Activated CD8-positive, alpha-beta memory T cell treated with anti-CD3 and anti-CD28 coated beads for 36 hours (primary cell): ENCODE measurements at regions not wholly inside any gene's neighbourhood (a gene's known extent, or its start where the extent isn't known, plus 50 kb on each side); places are given as distances from the start of the nearest gene placed in this dataset.

Experiments used
- CTCF ChIA-PET: fragments of 350-600 bp; sonication (Branson Sonifier 250); formaldehyde crosslinking; loops from one replicate; lab custom pipeline; 2021; ENCODE audit warnings: antibody characterized with exemption; lab: Charles Lee
- POLR2A ChIA-PET: fragments of 350-600 bp; sonication (Branson Sonifier 250); formaldehyde crosslinking; loops from one replicate; lab custom pipeline; 2021; ENCODE audit warnings: antibody characterized with exemption; lab: Charles Lee

GRCh38 chr11:128339792-128340191 is 247.6 kb downstream of the ETS1 start:
- ChIA-PET CTCF (interaction anchor here (1.3 to 1.5 kb wide), 3 partner anchors 16 to 113 kb away, joined by 3 read pairs; no protein-coding TSS in a partner anchor), POLR2A (interaction anchor here (0.6 kb wide), 1 partner anchor 15 kb away, joined by 4 read pairs; no protein-coding TSS in a partner anchor)

- CTCF ChIA-PET, result interaction anchor here (1.3 to 1.5 kb wide), 3 partner anchors 15 to 114 kb away, joined by 3 read pairs; no protein-coding TSS in a partner anchor
- POLR2A ChIA-PET, result no interaction called here
Observed at GRCh38 chr11:128338811-128339210, 248.5 kb downstream of the ETS1 start.

DNA sequence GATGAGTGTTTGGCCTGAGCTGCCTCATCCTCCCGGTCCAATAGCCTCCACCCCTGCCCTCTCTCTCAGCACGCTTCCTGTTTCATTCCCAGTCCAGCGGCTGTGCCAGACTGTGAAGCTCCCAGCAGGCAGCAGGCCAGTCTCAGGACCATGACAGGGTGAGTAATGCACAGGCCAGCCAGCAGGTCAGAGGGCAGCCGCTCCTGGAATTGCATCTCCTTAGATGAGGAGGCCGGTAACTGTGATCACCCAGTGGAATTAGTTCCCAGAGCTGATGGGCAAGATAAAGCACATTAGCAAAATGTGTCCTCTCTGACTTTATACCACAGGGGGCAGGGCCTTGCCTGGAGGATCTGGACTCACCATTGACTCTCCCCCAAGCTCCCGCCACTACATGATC is 251.2 kb downstream of the ETS1 start:
- CTCF ChIA-PET, result interaction anchor here (0.9 to 1.3 kb wide), 2 partner anchors 292 to 294 kb away, joined by 3 read pairs; no protein-coding TSS in a partner anchor
- POLR2A ChIA-PET, result interaction anchor here (1.0 kb wide), 1 partner anchor 33 kb away, joined by 14 read pairs; no protein-coding TSS in a partner anchor

DNA sequence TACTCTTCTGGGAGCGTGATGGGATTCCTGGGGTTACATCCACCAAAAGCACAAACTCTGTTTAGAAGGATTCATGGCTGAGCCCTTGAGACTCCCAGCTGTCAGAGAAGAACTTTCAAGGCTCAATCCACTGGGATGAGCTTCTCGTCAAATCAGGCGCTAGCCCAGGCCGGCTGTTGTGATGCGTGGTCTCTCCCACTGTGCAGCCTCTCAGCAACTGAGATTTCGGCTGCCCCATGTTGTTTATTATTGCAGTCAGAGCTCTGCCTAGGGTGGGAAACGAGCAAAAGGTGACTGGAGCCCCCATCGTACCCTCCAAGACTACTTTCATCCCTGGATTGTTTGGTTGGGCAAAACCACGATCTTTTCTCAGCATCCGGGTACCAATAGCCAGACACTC is 251.6 kb downstream of the ETS1 start:
- CTCF ChIA-PET, result interaction anchor here (0.9 to 1.3 kb wide), 2 partner anchors 292 to 294 kb away, joined by 3 read pairs; no protein-coding TSS in a partner anchor
- POLR2A ChIA-PET, result interaction anchor here (1.0 kb wide), 1 partner anchor 33 kb away, joined by 14 read pairs; no protein-coding TSS in a partner anchor

GRCh38 chr11:128334311-128335044 is 252.9 kb downstream of the ETS1 start:
- POLR2A ChIA-PET, result no interaction called here
- CTCF ChIA-PET, result interaction anchor here (0.7 kb wide), 1 partner anchor 11 kb away, joined by 3 read pairs; no protein-coding TSS in a partner anchor

- POLR2A ChIA-PET, result no interaction called here
- CTCF ChIA-PET, result no interaction called here
Observed at GRCh38 chr11:128331317-128331716, 256.0 kb downstream of the ETS1 start.

GRCh38 chr11:128330203-128330602 is 257.2 kb downstream of the ETS1 start:
- CTCF ChIA-PET, result interaction anchor here (1.4 kb wide), 1 partner anchor 14 kb away, joined by 3 read pairs; no protein-coding TSS in a partner anchor

DNA sequence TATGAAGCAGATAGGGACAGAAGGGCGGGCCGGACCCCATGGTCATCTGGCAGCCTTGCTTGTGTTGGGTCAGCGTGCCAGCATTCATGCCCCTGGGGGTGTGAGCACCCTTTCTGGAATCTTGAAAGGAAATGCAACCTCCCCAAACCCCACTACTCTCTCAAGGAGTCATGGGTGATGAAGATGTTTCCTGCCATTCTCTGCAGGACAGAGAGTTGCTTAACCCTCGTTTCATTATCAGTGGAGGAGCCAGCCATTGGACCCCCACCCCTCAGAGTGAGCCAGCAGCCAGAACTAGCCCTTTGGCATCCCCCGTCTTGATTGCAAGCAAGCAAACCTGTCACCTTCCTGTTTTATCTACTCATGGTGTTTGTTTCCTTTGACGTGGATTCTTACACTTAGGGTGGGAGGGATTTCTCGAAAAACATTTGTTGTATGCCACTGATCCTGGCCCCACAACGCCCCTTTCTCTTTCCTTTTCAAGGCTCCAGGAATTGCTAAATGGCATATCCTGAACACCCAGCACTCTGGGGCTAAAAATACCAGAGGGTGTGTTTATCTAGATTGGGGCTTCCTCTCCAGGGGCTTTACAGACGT is 258.3 kb downstream of the ETS1 start:
- ChIA-PET POLR2A (interaction anchor here (1.0 kb wide), 1 partner anchor 13 kb away, joined by 3 read pairs; no protein-coding TSS in a partner anchor), CTCF (no interaction called here)

More at GRCh38 chr11:128330203-128330602, 257.2 kb downstream of the ETS1 start:
- POLR2A ChIA-PET, result no interaction called here

- ChIA-PET POLR2A (interaction anchor here (0.7 to 0.9 kb wide), 2 partner anchors 17 to 37 kb away, joined by 3 read pairs; no protein-coding TSS in a partner anchor), CTCF (no interaction called here)
Observed at GRCh38 chr11:128327274-128327673, 260.1 kb downstream of the ETS1 start.

- CTCF ChIA-PET, result interaction anchor here (1.0 kb wide), 2 partner anchors 10 to 37 kb away, joined by 3 to 5 read pairs; no protein-coding TSS in a partner anchor
Observed at GRCh38 chr11:128326791-128327190, 260.6 kb downstream of the ETS1 start.

GRCh38 chr11:128324531-128325141 is 262.7 kb downstream of the ETS1 start:
- ChIA-PET CTCF (interaction anchor here (1.1 to 3.3 kb wide), 8 partner anchors 10 to 305 kb away, joined by 3 to 10 read pairs (median 4); no protein-coding TSS in a partner anchor), POLR2A (interaction anchor here (0.6 to 4.6 kb wide), 8 partner anchors 15 to 300 kb away, joined by 3 to 35 read pairs (median 4); no protein-coding TSS in a partner anchor)

More at GRCh38 chr11:128326791-128327190, 260.6 kb downstream of the ETS1 start:
- POLR2A ChIA-PET, result no interaction called here

DNA sequence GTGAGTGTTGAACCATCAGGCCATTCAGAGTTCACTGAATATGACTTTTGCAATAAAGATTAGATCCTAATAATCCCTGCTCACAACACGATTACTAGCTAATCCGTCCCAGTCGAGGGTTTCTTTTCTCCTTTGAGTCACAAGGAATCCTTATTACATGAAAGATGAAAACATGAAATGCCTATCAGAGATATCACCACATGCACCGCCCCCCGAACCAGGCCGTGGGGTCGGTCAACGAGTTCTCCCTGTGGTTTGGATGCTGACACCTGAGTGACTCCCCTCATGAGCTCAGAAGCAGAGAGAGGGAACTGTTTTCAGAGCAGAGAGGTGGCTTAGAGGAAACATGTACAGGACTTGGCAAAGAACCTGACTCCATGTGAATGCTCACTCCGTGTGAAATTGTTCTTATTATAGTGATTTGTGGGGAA is 263.3 kb downstream of the ETS1 start:
- CTCF ChIA-PET, result interaction anchor here (0.5 to 3.3 kb wide), 13 partner anchors 9 to 306 kb away, joined by 3 to 10 read pairs (median 3); no protein-coding TSS in a partner anchor
- POLR2A ChIA-PET, result interaction anchor here (0.8 to 4.6 kb wide), 8 partner anchors 17 to 300 kb away, joined by 3 to 35 read pairs (median 4); no protein-coding TSS in a partner anchor

GRCh38 chr11:128323381-128323780 is 264.0 kb downstream of the ETS1 start:
- ChIA-PET CTCF (interaction anchor here (0.5 to 3.3 kb wide), 12 partner anchors 9 to 307 kb away, joined by 3 to 10 read pairs (median 3); no protein-coding TSS in a partner anchor), POLR2A (interaction anchor here (1.0 to 4.6 kb wide), 5 partner anchors 16 to 202 kb away, joined by 3 to 35 read pairs (median 12); no protein-coding TSS in a partner anchor)

- CTCF ChIA-PET, result interaction anchor here (0.7 to 4.0 kb wide), 9 partner anchors 9 to 511 kb away, joined by 3 to 19 read pairs (median 3); no protein-coding TSS in a partner anchor
- POLR2A ChIA-PET, result interaction anchor here (0.7 to 1.2 kb wide), 7 partner anchors 16 to 313 kb away, joined by 3 to 8 read pairs (median 5); no protein-coding TSS in a partner anchor
Observed at GRCh38 chr11:128318856-128319474, 268.4 kb downstream of the ETS1 start.

DNA sequence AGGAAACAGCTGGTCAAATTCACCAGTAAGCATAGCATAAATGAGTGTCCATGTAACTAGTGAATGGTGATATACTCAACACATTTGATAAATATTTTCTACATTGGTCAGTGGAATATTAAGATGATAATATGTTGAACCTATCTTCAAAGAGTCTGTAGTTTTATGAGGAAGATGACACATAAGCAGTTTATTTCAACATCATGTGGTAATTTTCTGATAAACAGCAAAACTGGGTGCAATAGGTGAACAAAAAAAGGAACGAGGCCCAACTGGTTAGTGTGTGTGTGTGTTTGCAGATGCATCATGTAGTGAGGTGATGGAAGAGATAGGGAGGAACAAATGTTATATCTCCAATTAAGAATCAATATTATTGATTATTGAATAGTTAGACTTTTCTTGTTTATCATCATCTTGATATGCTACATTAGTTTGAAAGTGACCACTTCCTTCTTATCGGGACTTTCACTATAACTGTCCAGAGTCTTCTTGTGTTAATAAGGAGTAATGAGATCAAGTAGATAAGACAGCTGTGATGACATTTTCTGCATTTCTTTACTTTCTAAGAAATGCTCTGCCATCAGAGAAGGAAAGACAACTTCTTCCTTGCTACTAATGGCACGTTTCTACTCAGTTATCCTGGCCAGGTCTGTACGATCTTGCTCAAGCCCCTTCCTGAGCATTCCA is 270.7 kb downstream of the ETS1 start:
- ChIA-PET CTCF (interaction anchor here (0.8 to 4.0 kb wide), 3 partner anchors 9 to 27 kb away, joined by 3 to 19 read pairs (median 18); no protein-coding TSS in a partner anchor), POLR2A (no interaction called here)

DNA sequence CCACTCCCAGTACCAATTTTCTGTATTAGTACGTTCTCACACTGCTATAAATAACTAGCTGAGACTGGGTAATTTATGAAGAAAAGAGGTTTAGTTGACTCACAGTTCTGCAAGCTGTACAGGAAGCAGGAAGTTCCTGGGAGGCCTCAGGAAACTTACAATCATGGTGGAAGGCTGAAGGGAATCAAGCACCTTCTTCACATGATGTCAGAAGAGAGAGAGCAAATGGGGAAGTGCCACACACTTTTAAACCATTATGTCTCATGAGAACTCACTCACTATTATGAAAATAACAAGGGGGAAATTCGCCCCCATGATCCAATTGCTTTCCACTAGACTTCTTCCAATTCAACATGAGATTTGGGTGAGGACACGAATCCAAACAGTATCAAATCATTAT is 271.4 kb downstream of the ETS1 start:
- CTCF ChIA-PET, result no interaction called here
- POLR2A ChIA-PET, result no interaction called here

DNA sequence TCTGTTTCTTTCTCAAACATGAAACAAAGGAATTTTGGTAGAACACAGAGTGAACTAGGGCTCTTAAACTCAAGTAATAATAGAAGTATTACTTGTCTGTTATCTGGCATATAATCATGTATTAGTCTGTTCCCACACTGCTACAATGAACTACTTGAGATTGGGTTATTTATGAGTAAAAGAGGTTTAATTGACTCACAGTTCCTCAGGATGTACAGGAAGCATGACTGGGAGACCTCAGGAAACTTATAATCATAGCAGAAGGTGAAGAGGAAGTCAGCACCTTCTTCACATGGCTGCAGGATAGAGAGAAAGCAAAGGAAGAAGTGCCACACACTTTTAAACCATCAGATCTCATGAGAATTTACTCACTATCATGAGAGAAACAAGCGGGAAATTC is 273.4 kb downstream of the ETS1 start:
- POLR2A ChIA-PET, result interaction anchor here (0.6 kb wide), 1 partner anchor 154 kb away, joined by 3 read pairs; no protein-coding TSS in a partner anchor
- CTCF ChIA-PET, result interaction anchor here (1.3 kb wide), 1 partner anchor 10 kb away, joined by 3 read pairs; no protein-coding TSS in a partner anchor
